ENCODE measurements at regions not wholly inside any gene's neighbourhood (a gene's known extent, or its start where the extent isn't known, plus 50 kb on each side); places are given as distances from the start of the nearest gene placed in this dataset.
"Not testable (repeated sequence)": the region's sequence is repeated elsewhere in the genome, so short reads cannot be mapped to it uniquely, and the experiment has no call there.

DNA sequence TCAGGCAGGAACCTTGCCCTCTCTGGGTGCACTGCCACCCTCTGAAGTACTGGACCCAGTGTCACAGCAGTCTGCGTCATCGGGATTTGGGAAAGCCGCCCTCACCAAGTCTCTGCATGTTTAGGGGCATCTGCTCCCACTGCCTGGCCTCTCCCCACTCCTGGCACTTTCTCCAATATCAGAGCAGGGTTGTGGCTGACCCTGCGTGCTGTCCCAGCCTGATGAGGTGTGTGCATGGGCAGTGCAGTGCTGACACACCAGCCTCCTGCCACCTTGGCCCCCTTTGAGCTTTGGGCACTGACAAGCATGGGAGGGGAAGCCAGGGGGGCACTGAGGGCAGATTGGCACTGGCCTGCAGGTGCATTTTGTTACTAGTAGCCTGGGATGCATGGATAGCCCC, 652.5 kb downstream of the GABRG1 start:
- H3K9ac ChIP-seq (ENCODE audit: low read length) = no peak overlapping the region
- no peak overlapping the region for H3K4ac ChIP-seq (ENCODE audit: low read depth, low read length)
- H3K4me3 ChIP-seq (ENCODE audit: low read depth, low read length) = no peak overlapping the region
- no CpG with 5 or more reads among the region's 4 CpGs for WGBS (ENCODE audit: extremely low coverage, insufficient coverage, insufficient read length)
- no peak overlapping the region for H3K14ac ChIP-seq (ENCODE audit: low read length)
- H3K4me2 ChIP-seq (ENCODE audit: low read length) = no peak overlapping the region
- H3K27ac ChIP-seq (ENCODE audit: low read depth, low read length) = no peak overlapping the region
- H3K79me1 ChIP-seq (ENCODE audit: low read length) = no peaks in the 10 kb centered on the region
- no peak overlapping the region for H4K8ac ChIP-seq (ENCODE audit: low read depth, low read length)
- no peak overlapping the region for H2AFZ ChIP-seq (ENCODE audit: insufficient read depth, low read length, poor library complexity)
- no peak overlapping the region for H2BK120ac ChIP-seq (ENCODE audit: insufficient read depth, low read length, poor library complexity)
- no peak overlapping the region for H2AK5ac ChIP-seq (ENCODE audit: low read length)
- peaks cover 4% of the 10 kb centered on the region for H3K9me3 ChIP-seq (ENCODE audit: insufficient read depth, low read depth, low read length)
- H3K27me3 ChIP-seq (ENCODE audit: insufficient read depth, low read length) = no peaks in the 10 kb centered on the region
- H3K36me3 ChIP-seq (ENCODE audit: control insufficient read depth in 1 of 2, insufficient read depth in 2 of 2, low read length in 2 of 2) = no peaks in the 10 kb centered on the region
- no peak overlapping the region for H3K18ac ChIP-seq (ENCODE audit: low read length)
- no peak for DNase-seq
- H3K4me1 ChIP-seq (ENCODE audit: control insufficient read depth in 1 of 2, insufficient read depth in 2 of 2, low read length in 2 of 2) = no peaks in the 10 kb centered on the region
- H2BK5ac ChIP-seq (ENCODE audit: low read depth, low read length, poor library complexity) = no peak overlapping the region
- no peak overlapping the region for H4K91ac ChIP-seq (ENCODE audit: low read depth, low read length)
- no peak overlapping the region for H3K23ac ChIP-seq (ENCODE audit: low read length)
- no peak overlapping the region for H2BK12ac ChIP-seq (ENCODE audit: low read length)
- H3K79me2 ChIP-seq (ENCODE audit: control insufficient read depth, insufficient read depth, low read length, poor library complexity) = no peaks in the 10 kb centered on the region
- H4K12ac ChIP-seq (ENCODE audit: low read depth, low read length) = peak overlapping the region; percentile 18

DNA sequence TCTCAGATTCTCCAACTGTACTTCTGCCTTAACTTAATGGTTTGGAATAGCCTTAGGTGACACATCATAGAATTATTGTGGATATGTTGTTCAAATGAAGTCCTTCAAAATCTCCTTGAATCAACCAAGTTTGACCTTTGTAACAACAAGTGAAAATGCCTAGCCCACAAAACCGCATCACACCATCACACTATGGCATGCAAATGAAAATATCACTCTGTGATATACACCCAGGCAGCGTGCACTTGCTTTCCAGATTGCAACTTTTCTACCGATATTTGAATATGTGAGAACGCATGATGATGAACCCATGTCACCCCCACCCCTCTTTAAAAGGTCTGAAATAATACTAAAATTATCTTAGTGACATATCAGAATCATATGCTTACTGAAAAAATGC, 656.7 kb downstream of the GABRG1 start:
- DNase-seq = no peak

DNA sequence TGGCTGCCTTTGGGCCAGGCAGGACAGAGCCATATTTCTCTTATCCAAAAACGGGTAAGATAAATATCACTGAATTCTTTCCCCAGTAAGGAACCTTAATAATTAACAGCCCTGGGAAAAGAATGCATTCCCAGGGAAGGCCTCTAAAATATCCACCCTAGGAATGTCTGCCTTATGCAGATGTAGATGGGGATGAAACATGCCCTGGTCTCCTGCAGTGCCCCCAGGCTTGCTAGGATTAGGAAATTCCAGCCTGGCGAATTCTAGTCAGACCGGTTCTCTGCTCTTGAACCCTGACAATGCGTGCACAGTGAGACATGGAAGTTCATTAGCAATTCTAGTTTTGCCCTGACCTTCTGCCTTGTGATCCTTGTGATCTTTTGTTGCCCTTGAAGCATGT, 663.7 kb downstream of the GABRG1 start:
- H4K91ac ChIP-seq (ENCODE audit: low read depth, low read length) = not testable (repeated sequence)
- WGBS (ENCODE audit: extremely low coverage, insufficient coverage, insufficient read length) = no CpG with 5 or more reads among the region's 4 CpGs

More for the DNA sequence above, 656.7 kb downstream of the GABRG1 start:
- no peaks in the 10 kb centered on the region for H3K79me1 ChIP-seq (ENCODE audit: low read length)
- H3K4me3 ChIP-seq (ENCODE audit: low read depth, low read length) = no peak overlapping the region
- H2BK120ac ChIP-seq (ENCODE audit: insufficient read depth, low read length, poor library complexity) = no peak overlapping the region
- H3K4ac ChIP-seq (ENCODE audit: low read depth, low read length) = no peak overlapping the region
- H4K8ac ChIP-seq (ENCODE audit: low read depth, low read length) = no peak overlapping the region
- no CpG with 5 or more reads among the region's 4 CpGs for WGBS (ENCODE audit: extremely low coverage, insufficient coverage, insufficient read length)
- no peak overlapping the region for H3K18ac ChIP-seq (ENCODE audit: low read length)
- H4K91ac ChIP-seq (ENCODE audit: low read depth, low read length) = no peak overlapping the region
- H3K14ac ChIP-seq (ENCODE audit: low read length) = no peak overlapping the region
- H3K27ac ChIP-seq (ENCODE audit: low read depth, low read length) = no peak overlapping the region
- H2AK5ac ChIP-seq (ENCODE audit: low read length) = no peak overlapping the region
- H3K9ac ChIP-seq (ENCODE audit: low read length) = no peak overlapping the region
- no peak overlapping the region for H4K12ac ChIP-seq (ENCODE audit: low read depth, low read length)
- H3K9me3 ChIP-seq (ENCODE audit: insufficient read depth, low read depth, low read length) = no peaks in the 10 kb centered on the region
- H3K79me2 ChIP-seq (ENCODE audit: control insufficient read depth, insufficient read depth, low read length, poor library complexity) = no peaks in the 10 kb centered on the region
- no peak overlapping the region for H3K4me2 ChIP-seq (ENCODE audit: low read length)
- H2BK12ac ChIP-seq (ENCODE audit: low read length) = no peak overlapping the region
- H2BK5ac ChIP-seq (ENCODE audit: low read depth, low read length, poor library complexity) = no peak overlapping the region
- no peak overlapping the region for H3K23ac ChIP-seq (ENCODE audit: low read length)
- H2AFZ ChIP-seq (ENCODE audit: insufficient read depth, low read length, poor library complexity) = no peak overlapping the region
- H3K4me1 ChIP-seq (ENCODE audit: control insufficient read depth in 1 of 2, insufficient read depth in 2 of 2, low read length in 2 of 2) = no peaks in the 10 kb centered on the region
- no peaks in the 10 kb centered on the region for H3K27me3 ChIP-seq (ENCODE audit: insufficient read depth, low read length)
- no peaks in the 10 kb centered on the region for H3K36me3 ChIP-seq (ENCODE audit: control insufficient read depth in 1 of 2, insufficient read depth in 2 of 2, low read length in 2 of 2)

DNA sequence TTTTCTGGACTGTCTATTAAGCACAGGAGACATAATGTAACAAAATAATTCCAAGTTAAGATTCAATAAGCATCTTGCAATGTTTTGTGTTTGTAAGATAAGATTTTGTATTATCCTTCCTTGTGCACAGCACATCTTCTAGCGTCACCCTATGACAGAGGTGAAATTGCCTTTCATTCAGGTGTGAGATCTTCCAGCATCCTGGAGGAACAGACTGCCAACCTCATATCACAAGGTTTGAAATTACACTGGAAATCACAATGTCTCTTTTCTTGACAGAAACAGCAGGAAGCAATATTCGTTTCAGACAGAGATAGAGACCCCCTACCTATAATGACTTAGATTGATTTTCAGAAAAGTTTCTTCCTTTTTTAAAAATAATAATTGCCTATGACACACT, 668.6 kb downstream of the GABRG1 start:
- Histone ChIP-seq H3K4me2 (ENCODE audit: low read length) (no peak overlapping the region), H3K4me3 (ENCODE audit: low read depth, low read length) (no peak overlapping the region), H3K18ac (ENCODE audit: low read length) (no peak overlapping the region), H2AK5ac (ENCODE audit: low read length) (no peak overlapping the region), H3K14ac (ENCODE audit: low read length) (no peak overlapping the region), H3K36me3 (ENCODE audit: control insufficient read depth in 1 of 2, insufficient read depth in 2 of 2, low read length in 2 of 2) (no peaks in the 10 kb centered on the region), H2AFZ (ENCODE audit: insufficient read depth, low read length, poor library complexity) (no peak overlapping the region), H3K4me1 (ENCODE audit: control insufficient read depth in 1 of 2, insufficient read depth in 2 of 2, low read length in 2 of 2) (no peaks in the 10 kb centered on the region), H3K79me1 (ENCODE audit: low read length) (no peaks in the 10 kb centered on the region), H3K4ac (ENCODE audit: low read depth, low read length) (no peak overlapping the region), H3K23ac (ENCODE audit: low read length) (no peak overlapping the region), H4K91ac (ENCODE audit: low read depth, low read length) (no peak overlapping the region), H2BK120ac (ENCODE audit: insufficient read depth, low read length, poor library complexity) (no peak overlapping the region), H3K9ac (ENCODE audit: low read length) (no peak overlapping the region), H3K27me3 (ENCODE audit: insufficient read depth, low read length) (no peaks in the 10 kb centered on the region), H3K79me2 (ENCODE audit: control insufficient read depth, insufficient read depth, low read length, poor library complexity) (no peaks in the 10 kb centered on the region), H3K27ac (ENCODE audit: low read depth, low read length) (no peak overlapping the region), H4K8ac (ENCODE audit: low read depth, low read length) (no peak overlapping the region), H2BK12ac (ENCODE audit: low read length) (no peak overlapping the region), H4K12ac (ENCODE audit: low read depth, low read length) (no peak overlapping the region), H3K9me3 (ENCODE audit: insufficient read depth, low read depth, low read length) (peaks cover 6% of the 10 kb centered on the region), H2BK5ac (ENCODE audit: low read depth, low read length, poor library complexity) (no peak overlapping the region)
- no peak for DNase-seq
- WGBS (ENCODE audit: extremely low coverage, insufficient coverage, insufficient read length) = no CpG with 5 or more reads among the region's 2 CpGs

More for the DNA sequence above, 663.7 kb downstream of the GABRG1 start:
- H3K4me2 ChIP-seq (ENCODE audit: low read length); H3K36me3 ChIP-seq (ENCODE audit: control insufficient read depth in 1 of 2, insufficient read depth in 2 of 2, low read length in 2 of 2); H3K4me1 ChIP-seq (ENCODE audit: control insufficient read depth in 1 of 2, insufficient read depth in 2 of 2, low read length in 2 of 2); H3K14ac ChIP-seq (ENCODE audit: low read length); H3K9ac ChIP-seq (ENCODE audit: low read length); H2BK5ac ChIP-seq (ENCODE audit: low read depth, low read length, poor library complexity); H3K27me3 ChIP-seq (ENCODE audit: insufficient read depth, low read length); H4K12ac ChIP-seq (ENCODE audit: low read depth, low read length); H3K27ac ChIP-seq (ENCODE audit: low read depth, low read length); H4K8ac ChIP-seq (ENCODE audit: low read depth, low read length); H3K23ac ChIP-seq (ENCODE audit: low read length); DNase-seq; H3K18ac ChIP-seq (ENCODE audit: low read length); H2BK120ac ChIP-seq (ENCODE audit: insufficient read depth, low read length, poor library complexity); H3K4me3 ChIP-seq (ENCODE audit: low read depth, low read length); H3K9me3 ChIP-seq (ENCODE audit: insufficient read depth, low read depth, low read length); H3K79me2 ChIP-seq (ENCODE audit: control insufficient read depth, insufficient read depth, low read length, poor library complexity); H2AK5ac ChIP-seq (ENCODE audit: low read length); H2AFZ ChIP-seq (ENCODE audit: insufficient read depth, low read length, poor library complexity); H3K79me1 ChIP-seq (ENCODE audit: low read length); H2BK12ac ChIP-seq (ENCODE audit: low read length); H3K4ac ChIP-seq (ENCODE audit: low read depth, low read length): not testable (repeated sequence)

Measured in trophoblast cell (in vitro differentiated cells and primary cell).